ENCODE measurements at regions not wholly inside any gene's neighbourhood (a gene's known extent, or its start where the extent isn't known, plus 50 kb on each side); places are given as distances from the start of the nearest gene placed in this dataset.

- TF ChIP-seq CTCF (IDR thresholded peaks at IDR 0.05; ENCODE audit: low read length) (no peak), EZH2 (optimal IDR thresholded peaks at IDR 0.05; ENCODE audit: low read depth, low read length) (no peak), EZH2phosphoT487 (IDR thresholded peaks at IDR 0.05; ENCODE audit: low read length) (no peak)
Observed at GRCh38 chr4:123496421-123496820, 99.8 kb downstream of the SPRY1 start.

Measured in MM.1S (cell line).